ENCODE measurements at regions not wholly inside any gene's neighbourhood (a gene's known extent, or its start where the extent isn't known, plus 50 kb on each side); places are given as distances from the start of the nearest gene placed in this dataset.
A peak's percentile ranks its signal among the peaks of the same experiment; 100 is the strongest.
"Not testable (repeated sequence)": the region's sequence is repeated elsewhere in the genome, so short reads cannot be mapped to it uniquely, and the experiment has no call there.

DNA sequence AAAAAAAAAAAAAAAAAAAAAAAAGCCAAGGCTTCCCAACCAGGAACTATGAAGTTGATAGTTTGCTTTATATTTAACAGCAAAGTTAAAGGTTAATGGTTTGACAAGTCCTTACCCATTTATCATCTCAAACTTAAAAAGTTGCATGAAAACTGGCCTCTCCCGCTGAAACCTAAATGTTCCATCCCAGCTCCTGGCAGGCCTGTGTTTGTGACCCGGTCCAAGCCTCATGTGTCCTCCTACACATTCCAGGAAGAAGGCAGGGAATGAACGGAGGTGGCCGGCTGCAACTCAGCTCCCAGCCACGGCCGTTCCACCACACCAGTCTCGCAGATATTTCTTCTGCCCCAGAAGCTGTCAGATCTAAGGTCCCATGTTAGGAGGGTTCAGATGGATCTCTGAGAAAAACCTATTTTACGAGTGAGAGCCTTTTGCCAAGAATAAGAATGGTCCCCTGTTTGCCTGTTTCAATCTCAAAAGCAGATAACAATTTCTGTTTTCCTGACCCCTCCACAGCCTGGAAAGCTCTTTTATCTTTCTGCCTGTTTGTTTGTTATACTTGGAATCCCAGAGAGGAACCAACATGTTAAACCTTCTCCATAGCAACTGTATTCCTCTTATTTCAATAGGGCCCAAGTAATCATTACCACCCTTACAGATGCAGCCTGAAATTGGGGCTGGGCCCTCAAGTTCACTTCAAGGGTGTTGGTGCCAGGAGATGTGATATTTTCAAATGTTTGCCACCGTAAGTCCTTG is 56.5 kb downstream of the KCTD12 start:
- no peak for DNase-seq (ENCODE audit: low read depth)

DNA sequence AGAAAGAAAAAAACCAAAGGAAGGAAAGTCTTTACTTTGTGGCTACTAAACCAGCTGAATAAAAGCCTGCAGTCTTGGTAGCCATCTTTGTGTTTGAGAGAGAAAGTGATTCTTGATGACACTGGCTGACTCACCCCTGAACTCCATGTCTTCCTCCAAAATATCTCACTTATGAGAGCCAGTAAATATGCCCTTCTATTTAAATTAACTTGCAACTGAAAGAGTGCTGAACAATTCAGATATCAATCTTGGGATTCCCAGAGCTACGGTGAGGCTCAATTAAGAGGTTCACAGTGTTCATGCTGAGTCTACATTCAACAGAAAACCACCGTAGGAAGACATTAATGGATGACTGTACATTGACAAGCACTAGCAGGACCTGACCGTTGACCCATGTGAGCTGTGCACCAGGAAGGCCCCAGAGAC is 57.9 kb downstream of the KCTD12 start:
- peak; percentile 50 for DNase-seq (ENCODE audit: low read depth)

DNA sequence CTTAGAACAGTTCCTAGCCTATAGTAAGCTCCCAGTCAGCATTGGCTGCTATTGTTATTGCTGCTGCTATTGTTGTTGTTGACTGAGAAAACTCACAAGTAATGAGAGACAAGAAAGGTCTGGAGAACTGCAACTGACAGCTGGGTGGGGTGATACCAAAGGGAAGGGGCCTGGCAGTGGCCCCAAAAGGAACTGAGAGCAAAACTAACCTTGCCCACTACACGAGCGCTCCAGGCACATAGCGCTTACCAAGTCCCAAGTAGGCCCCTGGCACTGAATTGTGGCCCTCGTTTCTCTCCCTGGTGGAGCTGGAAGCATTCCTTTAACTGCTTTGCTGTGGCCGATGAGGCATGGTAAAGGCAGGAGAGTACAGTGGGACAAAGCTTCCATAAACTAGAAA is 59.7 kb downstream of the KCTD12 start:
- DNase-seq (ENCODE audit: low read depth): no peak

DNA sequence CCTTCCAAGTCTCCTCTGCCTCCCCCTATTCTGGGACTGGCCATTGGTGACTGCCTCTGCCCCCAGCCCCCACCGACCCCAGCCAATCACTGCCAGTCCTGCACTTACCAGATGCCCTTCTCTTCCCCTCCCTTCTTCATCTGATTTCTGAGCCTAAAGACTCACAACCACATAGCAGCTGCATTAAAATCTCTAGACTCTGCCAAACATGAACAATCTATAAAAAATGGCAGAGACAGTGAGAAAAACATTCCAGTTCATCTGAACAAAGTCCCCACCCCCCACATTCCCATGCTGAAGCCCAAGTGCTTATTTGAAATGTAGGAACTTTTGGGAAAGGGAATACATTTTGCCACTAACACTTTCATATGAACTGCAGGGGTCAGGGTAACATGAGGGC is 60.8 kb downstream of the KCTD12 start:
- no peak for DNase-seq (ENCODE audit: low read depth)

DNA sequence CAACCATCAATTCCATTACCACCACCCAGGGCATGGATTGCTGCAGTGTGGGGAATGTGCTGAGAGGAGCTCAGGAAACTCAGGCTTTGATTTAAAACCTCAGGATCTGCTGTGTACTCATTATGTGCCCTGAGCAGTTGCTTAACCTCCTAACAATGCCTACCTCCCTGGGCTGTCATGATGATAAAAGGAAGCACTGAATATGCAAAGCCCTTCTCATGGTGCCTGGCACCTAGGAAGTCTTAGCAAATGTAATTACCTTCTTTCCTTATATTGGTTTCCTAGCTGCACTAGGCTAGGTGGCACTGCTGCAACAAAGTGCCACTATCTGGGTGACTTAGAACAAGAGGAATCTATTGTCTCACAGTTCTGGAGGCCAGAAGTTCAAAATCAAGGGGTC is 62.2 kb downstream of the KCTD12 start:
- DNase-seq (ENCODE audit: low read depth): no peak

DNA sequence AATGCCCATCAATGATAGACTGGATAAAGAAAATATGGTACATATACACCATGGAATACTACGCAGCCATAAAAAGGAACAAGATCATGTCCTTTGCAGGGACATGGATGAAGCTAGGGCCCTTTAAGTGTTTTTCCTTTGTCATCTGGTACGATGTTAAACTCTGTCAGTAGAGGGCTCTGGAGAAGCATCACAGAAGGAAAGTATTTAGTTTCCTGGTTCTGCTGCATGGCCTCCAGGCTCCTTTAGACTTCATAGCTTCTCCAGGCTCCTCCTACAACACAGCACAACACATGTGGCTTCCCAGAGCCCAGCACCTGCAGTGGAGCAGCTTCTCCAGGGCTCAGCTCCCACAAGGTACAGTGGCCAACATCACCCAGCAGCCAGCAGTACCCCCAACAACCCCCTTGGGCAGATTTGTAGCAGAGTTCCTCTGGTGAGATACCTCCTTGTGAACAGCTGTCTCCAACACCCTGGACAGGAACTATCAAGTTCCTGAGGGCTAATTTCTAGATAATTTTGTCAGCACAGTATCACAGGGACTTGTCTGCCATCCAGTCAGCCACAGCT is 63.4 kb downstream of the KCTD12 start:
- DNase-seq (ENCODE audit: low read depth): peak; percentile 62

DNA sequence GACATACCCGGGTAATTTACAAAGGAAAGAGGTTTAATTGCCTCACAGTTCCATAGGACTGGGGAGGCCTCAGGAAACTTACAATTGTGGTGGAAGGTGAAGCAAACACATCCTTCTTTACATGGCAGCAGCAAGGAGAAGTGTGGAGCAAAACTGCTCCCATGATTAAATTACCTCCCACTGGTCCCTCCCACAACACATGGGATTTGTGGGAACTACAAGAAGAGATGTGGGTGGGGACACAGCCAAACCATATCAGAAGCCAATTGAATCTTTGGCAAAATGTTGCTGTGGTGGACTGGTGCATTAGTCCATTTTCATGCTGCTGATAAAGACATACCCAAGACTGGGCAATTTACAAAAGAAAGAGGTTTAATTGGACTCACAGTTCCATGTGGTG is 65.0 kb downstream of the KCTD12 start:
- not testable (repeated sequence) for DNase-seq (ENCODE audit: low read depth)

DNA sequence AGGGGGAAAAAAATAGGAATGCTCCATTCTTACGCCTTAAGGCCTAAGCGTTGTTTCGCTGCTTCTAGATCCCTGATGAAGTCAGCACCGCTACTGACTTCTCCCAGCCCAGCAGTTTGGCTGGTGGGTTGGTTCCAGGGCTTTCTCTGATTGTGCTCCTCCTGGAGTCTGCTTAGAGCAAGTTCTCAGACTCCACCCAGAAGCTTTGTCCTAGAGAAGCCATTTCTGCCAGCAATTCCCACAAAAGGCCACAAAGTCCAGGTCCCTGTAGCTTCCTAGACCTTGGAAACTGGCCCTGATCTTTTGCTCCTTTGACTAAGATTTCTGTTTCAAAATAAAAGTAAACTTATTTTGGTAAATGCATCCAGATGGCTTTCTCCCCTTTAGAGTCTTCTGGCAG is 65.4 kb downstream of the KCTD12 start:
- DNase-seq (ENCODE audit: low read depth): no peak

DNA sequence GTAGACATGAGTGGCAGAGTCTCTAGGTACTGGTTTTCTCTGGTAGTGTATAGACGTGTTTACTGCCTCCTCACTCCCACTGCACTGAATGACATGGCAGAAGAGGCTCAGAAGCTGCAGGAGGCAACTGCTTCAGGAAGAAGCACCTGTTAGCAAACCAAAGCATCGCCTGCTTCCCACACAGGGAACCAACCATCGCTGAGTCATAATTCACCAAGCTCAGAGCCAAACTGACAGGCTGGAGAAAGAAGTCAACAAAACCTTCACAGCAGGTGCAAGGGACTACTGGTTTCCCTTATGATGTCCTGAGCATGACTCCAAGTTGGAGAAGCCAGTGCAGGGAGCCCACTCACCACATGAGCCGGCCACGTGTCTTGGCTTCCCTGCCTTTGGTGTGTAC is 69.8 kb downstream of the KCTD12 start:
- DNase-seq (ENCODE audit: low read depth): peak; percentile 25

DNA sequence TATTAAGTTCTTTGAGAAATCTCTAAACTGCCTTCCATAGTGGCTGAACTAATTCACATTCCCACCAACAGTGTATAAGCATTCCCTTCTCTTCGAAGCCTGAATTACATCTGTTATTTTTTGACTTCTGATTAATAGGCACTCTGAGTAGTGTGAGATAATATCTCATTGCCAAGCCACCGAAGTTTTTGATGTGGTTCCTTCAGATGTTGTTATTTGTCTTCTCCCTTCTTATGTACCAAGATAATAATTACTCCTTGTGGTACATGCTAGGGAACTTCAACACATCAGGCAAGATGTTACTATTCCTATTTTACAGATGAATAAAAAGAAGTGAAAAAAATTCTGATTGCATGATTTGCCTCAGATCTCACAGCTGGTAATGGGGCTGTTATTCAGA is 70.9 kb downstream of the KCTD12 start:
- no peak for DNase-seq (ENCODE audit: low read depth)

DNA sequence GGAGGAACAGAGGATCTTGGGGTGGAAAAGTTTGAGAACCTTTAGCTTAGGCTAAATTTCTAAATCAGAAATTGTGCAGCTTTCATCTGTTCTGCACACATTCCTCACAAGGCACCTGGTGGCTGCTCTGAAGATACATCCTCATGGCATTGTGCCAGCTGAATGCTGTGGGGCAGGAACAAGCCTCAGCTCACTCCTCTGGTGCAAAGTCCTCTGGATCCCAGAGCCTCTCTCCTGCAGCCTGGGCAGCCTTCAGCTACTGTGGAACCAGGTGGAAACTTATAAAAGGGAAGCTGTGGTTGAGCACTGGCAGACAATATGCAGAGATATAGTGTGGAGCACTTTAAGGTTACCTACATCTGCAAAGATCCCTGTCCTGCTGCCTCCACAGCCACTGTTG is 72.3 kb downstream of the KCTD12 start:
- no peak for DNase-seq (ENCODE audit: low read depth)

DNA sequence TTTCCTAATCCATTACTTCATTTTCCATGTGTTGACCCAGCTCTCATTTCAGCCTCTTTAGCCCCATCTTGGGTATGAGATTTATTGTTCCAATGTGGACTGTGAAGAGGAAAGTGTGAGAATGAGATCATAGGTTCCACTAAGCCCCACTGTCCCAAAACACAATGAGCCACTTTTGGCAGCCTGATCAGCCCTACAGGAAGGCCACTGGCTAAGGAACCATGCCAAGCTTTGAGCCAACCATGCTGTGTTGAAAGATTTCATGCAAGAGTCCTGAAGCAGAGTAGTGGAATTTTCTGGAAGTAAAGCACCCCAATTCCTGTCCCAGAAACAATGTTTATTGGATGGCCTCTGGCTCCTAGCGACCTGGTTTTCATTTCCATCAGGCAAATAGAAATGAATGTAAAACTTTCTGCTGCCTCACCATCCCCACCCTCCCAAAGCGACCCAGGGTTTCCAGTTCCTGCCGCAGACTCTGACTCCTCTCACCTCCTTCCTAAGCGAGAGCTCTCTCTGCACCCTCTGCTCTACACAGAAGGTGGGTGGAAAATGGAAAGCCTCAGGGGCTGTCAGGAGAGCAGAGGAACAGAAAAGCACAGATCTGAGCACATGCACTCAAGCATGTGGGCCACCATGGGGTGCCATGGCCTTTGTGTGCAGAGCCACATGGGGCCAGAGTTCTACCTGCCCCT is 73.1 kb downstream of the KCTD12 start:
- DNase-seq (ENCODE audit: low read depth): no peak

DNA sequence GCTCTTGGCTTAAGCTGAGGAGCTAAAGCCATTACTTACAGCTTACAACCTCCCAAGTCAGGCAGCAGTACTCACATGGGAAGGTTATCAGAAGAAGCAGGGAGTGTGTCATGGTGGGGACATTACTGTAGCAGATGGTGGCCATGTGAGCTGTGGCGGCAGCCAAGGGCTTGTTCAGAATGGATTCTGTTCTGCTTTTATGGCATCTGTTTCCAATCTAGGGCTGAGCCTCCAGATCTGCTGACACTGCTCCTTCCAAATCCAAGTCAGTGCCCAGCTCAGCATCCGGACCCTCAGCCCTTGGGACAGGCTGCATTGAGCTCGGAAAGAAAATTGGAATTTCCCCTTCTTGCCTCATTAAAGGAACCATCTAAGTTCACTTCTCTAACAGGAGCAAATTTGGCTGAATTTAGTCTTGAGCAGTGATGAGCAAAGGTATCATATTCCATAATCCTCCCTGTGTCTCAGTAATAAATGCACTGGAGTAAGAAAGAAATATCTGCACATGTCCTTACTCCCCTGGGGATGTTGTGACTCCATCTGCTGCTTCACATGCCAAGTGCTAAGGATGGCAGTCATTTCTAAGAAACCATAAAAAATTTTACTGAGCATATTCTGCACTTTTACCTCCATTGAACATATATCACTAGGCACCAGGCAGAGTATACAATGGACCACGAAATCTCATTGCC is 73.9 kb downstream of the KCTD12 start:
- DNase-seq (ENCODE audit: low read depth): no peak

DNA sequence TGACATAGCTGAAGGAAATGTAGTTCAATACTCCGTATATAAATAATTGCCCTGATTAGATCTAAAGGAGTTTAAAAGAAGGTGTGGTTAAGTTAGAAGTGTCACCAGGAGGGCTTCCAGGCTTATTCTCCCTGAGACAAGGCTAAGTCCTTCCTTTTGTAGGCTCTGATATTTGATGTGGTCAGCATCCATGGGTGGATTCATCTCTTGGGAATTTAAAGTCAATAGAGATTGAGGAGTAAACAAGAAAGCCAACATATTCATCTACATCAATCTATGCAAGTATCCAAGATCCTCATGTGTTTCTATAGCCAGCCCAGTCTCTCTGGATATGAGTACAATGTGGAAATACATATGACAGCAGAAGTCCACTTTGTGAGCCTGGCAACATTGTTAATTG is 76.8 kb downstream of the KCTD12 start:
- no peak for DNase-seq (ENCODE audit: low read depth)

DNA sequence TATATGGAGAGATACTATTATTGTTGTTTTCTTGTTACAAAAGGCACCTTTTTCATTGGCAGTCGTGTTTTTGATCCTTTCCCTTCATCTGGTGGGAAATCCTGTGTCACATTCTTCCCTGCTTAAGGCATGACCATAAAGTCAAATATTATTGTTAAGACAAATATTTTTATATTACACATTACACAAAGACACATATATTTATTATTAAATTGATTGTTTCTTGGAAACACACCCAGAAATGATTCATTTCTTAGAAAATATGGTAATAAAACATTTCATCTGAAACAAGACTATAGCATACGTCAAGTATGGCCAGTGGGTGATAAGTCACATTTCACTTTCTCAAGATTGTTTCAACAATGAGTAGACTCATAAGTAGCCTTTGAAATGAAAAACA is 77.3 kb downstream of the KCTD12 start:
- DNase-seq (ENCODE audit: low read depth): no peak

DNA sequence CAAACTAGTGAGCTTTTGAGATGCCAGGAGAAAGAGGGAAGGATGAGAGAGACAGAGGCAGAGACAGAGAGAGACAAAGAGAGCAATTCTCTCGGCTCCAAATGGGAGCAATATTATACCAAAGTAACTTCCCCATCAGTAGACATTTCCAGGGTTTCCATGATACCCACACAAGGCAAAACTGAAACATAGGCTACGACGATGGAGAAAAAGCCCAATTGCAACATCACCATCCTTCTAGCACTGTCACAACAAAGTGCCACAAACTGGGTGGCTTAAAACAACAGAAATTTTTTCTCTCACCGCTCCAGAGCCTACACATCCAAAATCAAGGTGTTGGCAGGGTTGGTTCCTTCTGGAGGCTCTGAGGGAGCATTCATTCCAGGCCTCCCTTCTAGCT is 81.4 kb downstream of the KCTD12 start:
- DNase-seq (ENCODE audit: low read depth): no peak

DNA sequence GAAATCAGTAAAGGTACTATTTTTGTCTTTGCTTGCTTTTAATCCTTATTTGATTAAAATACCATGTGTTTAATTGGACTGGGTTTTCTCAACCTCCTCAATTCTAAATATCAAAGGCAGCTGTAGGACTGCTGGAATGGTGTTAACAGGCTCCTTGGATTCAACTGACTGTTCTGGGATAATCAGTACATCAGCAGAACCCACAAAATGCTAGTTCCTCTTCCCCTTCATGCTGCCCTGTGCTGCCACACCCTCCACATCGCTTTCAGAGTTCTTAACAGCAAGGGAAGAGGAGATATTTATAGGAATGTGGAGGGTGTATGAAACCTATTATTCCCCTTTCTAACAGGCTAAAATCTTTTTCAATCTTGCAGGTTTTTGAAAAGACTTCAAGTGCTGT is 82.4 kb downstream of the KCTD12 start:
- DNase-seq (ENCODE audit: low read depth): no peak

DNA sequence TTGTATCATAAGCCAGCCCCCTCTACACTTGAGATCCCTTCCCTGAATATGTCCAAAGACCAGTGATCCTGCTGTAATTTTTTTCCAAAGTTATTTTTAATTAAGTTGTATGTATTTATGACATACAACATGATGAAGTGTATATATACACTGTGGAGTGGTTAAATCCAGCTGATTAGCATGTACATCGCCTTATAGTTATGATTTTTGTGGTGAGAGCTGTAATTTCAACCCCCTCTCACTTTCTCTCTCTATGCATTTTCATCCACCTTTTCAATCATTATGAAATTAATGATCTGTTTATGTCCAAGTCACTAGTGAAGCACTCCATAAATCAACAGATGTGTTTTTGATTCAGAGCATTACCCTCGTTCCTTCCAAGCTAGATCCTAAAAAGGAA is 85.3 kb downstream of the KCTD12 start:
- DNase-seq (ENCODE audit: low read depth): no peak

DNA sequence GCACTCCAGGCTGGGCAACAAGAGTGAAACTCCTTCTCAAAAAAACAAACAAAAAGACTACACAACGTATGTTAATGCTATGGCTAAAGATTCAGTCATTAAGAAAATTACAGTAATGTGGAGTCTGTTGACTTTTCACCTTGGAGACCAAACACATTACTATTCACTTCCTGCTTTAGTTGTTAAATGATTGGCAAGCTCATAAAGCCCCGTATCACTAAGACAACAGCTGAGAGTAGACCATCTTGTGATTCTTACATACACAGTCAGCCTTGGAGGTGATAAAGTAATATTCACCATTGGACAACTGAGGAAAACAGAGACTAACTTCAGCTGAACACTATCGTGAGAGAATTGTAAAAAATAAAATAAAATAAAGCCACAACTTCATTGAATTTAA is 86.5 kb downstream of the KCTD12 start:
- no peak for DNase-seq (ENCODE audit: low read depth)

DNA sequence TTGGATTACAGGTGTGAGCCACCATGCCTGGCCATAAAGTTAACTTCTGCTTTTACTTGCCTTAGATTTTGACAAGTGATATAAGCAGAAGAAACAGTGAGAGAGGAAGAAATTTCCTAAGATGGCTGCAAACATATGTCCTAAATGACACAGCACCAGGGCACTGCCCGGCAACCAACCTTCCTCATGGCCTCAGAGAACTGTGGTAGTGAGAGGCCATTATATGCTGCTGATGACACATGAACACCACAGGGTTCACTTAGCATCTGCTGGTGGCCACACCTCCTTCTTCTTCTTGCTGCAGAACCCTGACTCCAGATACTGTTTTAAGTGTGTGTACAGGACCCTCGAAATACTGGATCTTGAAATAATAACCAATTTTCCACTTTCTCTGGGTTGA is 88.2 kb downstream of the KCTD12 start:
- no peak for DNase-seq (ENCODE audit: low read depth)

DNA sequence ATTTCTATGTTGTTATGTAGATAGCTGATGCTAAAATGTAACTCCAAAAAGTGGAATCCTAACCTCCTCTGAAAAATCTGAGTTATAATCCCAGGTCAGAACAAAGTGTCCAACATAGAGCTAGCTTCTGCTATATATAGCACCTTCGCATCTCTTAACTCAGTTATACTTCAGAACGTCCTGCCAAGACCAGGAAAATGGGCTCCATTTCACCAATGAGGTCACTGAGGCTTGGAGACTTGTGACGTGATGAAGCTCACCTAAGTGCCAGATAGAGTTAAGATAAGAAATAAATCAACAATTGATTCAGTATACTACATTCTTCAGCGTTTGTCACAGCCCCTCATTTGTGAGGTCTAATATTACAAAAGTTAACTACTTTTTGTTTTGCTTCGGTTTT is 88.8 kb downstream of the KCTD12 start:
- no peak for DNase-seq (ENCODE audit: low read depth)

DNA sequence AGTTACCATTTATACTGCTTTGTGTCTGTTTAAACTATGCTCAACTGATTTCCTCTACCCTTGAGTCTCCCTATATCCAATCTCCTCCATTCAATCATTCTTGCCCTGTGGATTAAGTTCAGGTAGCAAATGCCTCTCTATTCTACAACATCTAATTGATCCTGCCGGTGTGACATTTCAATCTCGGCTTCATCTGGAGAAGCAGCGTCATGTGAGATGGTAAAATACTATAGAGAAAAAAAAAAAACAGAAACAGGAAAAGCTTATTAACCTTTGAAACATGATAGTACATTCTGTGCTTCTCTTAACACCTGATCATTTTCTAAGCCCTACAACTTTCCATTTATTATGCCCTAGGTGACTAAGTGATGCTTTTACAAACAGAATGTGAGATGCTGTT is 89.4 kb downstream of the KCTD12 start:
- no peak for DNase-seq (ENCODE audit: low read depth)

Data from HT1080 (cell line).